ENCODE measurements at regions not wholly inside any gene's neighbourhood (a gene's known extent, or its start where the extent isn't known, plus 50 kb on each side); places are given as distances from the start of the nearest gene placed in this dataset.
"Not testable (repeated sequence)": the region's sequence is repeated elsewhere in the genome, so short reads cannot be mapped to it uniquely, and the experiment has no call there.

DNA sequence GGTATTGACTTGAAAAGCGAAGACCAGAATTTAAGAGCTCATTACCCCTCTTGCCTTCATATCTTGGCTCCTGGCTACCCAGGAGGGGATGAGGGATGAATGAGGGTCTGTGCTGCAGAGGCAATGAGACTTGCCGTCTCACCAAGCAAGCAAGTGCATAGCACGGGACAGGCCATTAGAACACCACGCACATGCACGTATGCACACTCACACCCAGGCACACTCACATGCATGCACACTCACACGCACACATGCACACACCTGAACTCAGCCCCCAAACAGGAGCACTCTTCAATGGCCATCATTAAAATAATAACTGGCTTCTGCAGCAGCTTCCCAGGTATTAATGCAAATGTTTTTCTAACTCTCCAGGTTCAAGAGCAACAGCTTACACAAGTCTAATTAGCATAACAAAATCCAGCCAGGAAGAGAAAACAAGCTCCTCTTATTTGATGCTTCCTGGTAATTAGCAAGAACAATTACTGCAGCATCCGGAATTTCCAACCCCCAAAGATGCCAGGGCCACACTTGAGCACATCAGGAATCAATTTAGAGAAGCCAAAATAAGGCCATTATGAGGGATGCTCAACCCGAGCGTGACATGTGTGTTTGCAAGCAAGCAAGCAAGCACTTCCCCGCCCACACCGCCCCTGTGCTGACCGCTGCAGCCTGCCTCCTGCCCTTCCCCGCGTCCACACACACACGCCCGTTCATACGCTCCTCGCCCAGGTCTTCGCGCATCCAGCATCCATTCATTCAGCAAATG is 171.6 kb upstream of the TNRC6C start:
- no peak for DNase-seq

DNA sequence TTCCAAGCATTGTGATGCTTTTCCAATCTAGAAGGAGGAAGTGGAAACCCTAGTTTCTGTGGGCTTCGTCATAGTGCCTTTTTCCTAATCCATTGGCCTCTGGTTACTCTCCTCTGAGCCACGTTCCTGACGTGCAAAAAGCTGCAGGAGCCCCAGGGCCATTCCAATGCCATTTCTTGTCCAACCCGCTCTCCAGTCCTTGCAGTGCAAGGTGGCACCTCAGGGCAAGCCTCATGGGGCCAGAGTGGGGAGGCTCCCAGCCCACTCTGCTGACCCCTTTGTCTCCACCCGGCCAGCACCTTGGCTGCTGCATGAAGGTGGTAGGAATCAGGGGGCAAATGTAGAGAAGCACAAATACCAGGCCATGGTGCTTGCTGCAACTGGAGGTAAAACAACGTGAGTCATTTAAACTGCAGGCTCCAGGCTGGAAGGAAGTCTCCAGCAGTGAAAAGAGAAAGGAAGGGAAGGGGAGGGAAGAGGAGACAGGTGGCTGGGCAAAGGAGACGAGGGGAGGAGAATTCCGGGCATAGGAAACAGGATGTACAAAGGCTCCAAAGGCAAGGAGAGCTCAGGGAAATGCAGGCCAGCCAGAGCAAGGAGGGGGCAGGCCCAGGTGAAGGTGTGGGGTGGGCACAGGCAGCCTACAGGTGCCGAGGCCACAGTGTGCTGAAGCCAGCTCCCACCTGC is 168.2 kb upstream of the TNRC6C start:
- DNase-seq = no peak

DNA sequence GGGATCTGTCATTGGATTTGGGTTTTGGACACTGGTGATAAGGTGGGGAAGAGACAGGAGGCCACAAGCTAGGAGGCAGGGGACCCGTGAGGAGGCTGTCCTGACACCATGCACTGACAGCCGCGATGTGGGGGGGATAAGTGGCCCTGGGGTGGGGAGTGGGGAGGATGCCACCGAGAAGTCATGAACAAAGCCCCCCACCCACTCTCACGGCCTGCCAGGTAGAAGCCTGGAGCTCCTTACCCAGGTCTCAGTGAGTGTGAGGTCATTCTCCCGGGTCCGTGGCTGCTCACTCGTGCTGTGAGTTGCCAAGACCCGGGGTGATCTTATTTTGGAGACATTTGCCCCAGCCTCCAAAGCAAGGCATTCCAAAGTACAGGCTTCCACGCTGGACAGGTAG is 165.9 kb upstream of the TNRC6C start:
- no peak for DNase-seq

DNA sequence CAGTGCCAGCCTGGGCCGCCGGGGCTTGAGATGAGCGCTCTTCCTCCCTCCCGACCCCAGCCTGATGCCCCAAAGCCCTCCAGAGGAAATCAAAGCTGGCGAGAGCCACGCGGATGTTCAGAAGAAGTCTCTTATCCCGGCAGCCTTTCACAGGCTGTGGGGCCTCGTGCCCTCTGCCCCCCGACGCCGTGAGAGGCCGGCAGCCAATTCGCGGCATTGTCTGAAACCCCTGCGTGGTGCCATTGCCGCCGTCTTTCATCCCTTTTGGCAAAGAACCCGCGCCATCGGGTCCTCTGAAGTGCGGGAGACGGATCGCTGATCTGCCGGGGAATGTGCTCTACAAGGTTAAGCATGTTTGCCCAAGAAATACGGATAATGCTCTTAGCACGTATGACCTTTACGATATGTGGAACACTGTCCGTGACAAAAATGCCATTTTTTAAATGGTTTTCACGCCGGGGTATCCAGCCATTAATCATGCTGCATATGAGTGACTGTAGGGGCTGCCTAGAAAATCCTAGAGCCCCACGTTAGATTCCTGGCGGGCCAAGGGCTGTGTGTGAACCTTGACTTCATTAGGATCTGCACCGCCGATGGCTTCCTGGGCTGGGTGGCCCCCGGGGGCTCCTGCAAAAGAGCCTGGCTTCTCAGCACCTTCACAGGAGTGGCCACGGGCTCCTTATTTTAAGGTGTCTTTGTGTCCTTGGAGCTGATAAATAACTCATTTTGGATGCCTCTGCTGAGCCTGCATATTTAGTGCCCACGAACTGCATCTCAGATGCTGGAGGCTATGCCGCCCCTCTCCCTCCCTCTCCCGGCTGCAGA is 165.1 kb upstream of the TNRC6C start:
- DNase-seq = no peak

DNA sequence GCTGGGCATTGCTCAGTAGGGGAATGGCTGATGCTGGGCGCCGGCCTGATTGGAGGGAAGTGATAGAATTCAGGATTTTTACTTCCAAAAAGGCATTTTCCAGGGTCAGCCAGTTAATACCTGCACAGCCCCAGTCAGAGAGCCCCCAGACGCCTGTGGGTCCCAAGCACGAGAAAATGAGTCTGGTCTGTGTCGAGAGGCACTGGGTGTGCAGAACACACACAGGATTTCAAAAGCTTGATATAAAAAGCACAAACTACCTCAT is 164.6 kb upstream of the TNRC6C start:
- no peak for DNase-seq

DNA sequence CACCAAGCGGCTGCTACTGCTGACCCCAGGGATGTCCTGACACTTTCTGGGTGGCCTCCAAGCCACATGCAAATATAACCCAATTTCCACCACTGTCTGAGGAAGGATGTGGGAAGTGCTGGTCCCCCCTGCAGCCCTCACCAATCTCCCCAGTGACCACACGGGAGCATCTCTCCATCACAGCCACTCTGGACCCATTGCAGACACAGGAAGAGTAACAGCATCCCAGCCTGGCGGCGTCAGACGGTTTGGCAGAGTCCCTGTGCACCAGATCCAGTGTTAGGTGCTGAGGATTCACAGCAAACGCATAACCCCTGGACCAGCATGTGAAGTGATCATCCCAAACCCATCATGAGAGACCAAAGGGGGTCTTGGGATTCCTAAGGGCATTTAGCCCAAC is 163.7 kb upstream of the TNRC6C start:
- no peak for DNase-seq

DNA sequence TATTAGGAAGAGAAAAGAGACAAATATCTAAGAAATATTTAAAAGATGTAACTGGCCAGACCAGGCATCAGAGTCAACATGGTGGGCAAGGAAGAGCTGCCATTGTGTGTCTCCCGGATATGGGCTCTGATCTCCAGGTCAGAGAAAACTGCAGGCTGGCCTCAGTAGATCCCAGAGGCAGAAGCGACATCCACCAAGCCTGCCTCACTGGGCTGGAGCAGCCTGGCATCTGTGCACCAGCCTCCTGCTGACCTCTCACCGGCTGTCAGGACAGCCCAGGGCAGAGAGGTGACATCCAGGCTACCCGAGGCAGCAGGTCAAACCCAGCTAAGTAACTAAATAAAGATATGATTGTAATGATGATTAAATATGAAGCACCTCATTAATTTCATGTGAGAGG is 162.8 kb upstream of the TNRC6C start:
- DNase-seq = no peak

DNA sequence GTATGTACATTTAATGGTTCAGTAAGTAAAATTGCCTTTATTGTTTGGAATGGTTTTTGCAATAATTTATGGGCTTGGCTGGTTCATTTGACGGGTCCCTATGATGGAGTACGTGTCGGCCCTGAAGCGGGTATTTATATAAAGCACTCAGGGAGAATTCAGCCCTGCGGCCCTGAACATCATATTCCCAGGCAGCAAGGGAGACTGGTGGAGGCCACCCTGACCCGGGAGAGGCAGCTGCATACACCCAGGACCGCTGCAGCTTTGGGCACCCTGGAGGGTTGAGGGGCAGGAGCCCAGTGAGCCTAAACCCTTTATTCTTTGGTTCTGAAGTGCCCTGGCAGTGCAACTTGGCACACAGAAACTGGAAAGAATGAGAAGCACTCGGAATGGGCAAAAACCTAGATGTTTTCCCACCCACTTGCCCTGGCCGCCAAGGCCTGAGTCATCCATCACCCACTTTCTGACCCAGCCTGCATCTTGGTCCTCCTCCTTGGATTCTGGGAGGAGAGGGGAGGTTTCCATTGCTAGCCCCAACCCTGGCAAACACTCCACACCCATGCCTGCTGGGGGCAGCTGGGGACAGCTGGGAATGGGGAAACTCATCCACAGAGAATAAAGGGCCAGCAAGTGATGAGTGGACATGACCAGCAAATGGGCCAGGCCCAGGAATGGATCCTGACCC is 162.2 kb upstream of the TNRC6C start:
- no peak for DNase-seq

DNA sequence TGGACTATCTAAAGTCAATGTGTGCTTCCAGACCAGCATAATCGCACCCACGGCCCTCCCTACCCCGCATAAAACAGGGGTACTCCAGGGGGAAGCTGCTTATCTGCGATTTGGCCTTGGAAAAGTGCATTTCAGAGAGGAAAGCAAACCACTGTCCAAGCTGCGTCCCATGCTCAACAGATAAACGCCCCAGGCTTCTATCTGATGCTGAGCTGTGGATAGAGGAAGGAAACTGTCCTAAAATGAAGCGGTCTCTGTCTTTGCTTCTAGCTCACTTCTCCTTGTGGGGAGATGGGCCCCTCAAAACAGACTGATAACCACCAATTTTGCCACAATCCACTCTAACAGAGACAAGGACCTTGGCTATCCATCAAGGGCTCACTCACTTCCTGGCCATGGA is 160.5 kb upstream of the TNRC6C start:
- DNase-seq = no peak

DNA sequence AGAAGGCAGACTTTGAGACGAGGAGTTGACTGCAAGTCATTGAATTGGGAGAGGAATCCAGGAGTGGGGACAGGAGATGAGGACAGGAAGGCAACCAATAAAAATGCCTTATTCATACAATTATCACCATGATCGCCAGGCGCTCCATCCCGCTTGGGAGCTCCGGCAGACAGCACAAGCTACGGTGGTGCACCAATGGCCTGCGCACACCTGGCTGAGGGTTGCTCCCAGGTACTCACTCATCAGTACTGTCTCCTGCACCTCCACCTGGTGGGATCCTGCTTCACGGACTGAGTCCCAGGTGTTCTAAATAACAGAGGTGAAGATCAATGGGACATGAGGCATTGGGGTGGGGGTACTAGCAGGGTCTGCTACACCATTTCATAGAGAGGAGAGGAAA is 160.0 kb upstream of the TNRC6C start:
- DNase-seq = no peak

DNA sequence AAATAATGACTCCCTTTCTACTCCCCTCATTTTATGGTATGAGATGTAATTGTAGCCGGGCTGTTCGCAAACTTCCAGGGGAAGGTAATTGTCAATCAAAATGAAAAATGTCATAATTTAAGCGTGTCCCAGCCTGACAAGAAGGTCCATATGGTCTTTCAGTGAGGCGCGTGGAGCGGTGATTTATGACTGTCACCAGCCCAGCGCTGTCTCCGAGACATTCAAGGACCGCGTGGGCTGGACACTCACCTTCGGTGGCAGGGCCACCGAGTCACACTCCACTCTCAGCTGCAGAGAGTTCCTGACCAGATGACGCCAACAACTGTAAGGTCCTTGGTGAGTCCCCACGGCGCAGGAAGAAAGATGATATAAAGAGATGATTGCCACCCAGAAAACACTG is 157.7 kb upstream of the TNRC6C start:
- DNase-seq = no peak

DNA sequence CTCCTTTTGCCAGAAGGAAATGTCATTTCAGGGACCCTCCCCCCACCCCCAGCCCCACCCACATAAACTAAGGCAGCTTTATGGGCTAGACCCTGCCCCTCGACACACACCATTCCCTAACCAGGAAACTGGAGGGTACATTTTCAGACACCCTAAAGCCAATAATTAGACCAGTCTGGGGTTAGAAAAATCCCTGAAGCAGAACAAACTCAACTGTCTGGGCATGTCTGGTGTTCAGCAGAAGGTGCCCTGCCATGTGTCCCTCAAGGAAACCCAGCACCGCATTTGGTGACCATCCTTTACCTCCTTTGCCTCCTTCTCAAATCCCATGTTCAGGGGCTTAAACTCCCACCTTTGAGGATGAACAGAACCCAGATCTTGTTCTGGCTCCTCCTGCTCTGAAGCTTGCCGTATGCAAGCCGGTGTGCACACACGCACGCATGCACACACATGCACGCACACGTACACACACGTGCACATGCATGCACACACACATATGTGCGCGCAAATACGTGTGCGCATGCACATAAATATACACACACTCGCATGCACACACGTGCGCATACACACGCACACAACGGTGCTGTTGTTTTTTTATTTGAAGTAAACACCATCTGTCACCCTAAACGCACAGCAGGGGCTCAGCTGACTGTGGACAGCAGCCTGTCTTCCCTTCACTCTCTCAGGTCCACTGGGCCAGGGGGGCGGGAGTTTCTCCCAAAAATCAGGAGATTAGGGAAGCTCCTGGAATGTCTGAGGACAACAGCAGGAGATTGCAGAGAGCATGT is 156.8 kb upstream of the TNRC6C start:
- DNase-seq = no peak

DNA sequence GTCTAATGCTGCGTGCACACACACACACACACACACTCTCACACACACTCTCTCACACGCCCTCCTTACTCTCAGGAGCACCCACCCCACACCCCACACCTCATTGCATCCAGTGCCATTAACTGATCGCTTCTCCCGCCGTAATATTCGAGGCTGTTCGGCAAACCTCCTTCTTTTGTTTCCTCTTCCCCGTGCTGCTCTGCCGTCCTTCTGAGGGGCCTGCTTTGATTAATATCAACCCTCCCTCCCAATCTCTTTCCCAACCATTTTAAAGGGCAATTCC is 156.2 kb upstream of the TNRC6C start:
- DNase-seq = no peak

DNA sequence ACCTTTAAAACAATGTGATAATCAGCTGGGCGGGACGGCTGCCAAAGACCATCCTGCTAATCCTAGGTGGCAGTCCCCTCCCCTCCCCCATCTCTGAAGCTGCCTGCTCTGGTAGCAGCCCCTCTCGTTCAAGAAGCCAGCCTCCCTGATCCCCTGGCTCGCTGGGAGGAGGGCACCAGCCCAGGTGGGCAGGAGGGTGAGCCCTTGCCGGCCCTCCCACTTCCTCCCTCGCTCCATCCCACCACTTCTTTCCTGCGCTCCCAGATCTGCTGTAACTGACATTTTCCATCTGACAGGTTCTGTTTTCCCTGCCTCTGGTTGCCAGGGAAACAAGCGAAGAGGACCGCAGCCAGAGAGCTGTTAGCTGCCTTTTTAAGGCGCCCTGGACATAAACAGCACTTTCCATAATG is 155.7 kb upstream of the TNRC6C start:
- DNase-seq = no peak

DNA sequence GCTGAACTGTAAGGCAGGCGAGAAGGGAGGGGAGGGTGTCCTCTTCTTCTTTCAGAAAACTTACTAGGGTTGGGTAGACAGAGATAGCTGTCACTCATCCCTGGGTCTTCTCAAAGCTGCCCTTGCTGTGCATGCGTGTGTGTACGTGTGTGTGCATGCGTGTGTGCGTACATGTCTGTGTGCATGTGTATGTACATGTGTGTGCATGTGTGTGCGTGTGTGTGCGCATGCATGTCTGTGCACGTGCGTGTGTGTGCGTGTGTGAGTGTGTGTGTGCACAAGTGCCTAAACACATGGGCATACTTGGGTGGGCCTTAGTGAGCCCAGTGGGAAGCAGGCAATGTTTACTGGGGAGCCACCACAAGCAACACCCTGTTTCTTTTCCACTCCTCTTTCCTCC is 154.8 kb upstream of the TNRC6C start:
- DNase-seq = no peak

DNA sequence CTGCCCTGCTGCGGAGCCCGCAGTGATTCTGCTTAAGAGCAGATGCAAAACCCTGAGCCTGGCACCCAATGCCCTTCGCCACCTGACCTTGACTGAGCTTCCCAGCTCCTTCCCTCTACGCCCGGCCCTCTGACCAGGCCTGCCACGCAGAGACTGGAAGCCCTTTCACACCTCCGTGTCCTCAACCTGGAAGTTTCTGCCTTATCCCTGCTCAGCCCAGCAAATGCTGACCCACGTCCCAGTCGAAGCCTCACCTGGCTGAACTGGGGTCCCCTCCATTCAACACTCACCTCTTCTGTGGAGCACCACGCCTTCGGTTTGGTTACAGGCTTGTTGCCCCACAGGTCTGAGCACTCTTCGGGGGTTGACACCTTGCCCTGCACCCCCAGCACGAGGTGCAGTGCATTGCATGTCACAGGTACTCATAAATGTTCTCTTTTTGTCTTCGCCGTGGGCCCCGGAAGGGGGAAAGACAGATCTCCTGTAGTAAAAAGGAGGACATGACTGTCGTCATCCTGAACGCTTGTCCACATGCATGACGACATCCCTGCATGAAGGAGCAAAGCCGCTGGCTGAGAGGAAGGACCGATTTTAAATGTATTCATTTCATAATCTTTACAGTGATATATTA is 153.6 kb upstream of the TNRC6C start:
- no peak for DNase-seq

DNA sequence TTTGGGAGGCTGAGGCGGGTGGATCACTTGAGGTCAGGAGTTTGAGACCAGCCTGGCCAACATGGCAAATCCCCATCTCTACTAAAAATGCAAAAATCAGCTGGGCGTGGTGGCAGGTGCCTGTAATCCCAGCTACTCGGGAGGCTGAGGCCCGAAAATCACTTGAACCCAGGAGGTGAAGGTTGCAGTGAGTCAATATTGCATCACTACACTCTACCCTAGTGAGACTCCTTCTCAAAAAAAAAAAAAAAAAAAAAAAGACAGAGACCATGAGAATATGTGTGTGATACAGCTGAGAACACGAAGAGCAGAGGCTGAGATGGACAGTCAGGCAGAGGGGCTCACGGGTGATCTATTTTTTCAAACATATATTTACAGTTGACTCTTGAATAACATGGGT is 152.5 kb upstream of the TNRC6C start:
- not testable (repeated sequence) for DNase-seq

DNA sequence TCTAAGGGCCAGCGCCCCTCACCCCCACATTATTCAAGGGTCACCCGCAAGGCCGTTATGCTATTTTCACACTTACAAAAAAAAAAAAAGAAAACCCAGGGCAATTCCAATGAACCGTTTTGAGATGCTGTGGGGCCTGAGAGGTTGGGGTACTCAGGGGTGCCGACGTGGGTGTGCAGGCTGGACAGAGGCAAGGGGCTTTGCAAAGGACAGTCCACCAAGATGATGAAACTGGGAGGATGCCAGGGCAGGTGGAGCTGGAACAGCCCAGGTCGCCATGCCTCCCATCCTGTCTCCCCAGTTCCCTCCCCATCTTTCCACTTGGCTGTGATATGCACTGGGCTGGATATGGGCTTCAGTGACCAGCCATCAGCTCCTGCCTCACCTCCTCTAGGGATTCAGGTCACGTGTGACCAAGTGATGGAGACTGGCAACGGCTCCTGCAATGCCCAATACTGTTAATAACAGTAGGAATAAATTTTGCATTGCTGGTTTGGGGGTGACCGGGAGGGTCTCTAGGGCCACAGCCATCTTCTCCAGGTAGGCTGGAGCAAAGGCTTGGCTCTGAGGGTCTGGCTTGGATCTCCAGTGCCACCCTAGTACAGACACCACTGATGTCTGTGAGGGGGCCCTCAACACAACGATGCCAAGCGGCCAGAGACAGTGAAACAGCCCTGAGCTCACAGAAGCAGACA is 151.3 kb upstream of the TNRC6C start:
- no peak for DNase-seq

DNA sequence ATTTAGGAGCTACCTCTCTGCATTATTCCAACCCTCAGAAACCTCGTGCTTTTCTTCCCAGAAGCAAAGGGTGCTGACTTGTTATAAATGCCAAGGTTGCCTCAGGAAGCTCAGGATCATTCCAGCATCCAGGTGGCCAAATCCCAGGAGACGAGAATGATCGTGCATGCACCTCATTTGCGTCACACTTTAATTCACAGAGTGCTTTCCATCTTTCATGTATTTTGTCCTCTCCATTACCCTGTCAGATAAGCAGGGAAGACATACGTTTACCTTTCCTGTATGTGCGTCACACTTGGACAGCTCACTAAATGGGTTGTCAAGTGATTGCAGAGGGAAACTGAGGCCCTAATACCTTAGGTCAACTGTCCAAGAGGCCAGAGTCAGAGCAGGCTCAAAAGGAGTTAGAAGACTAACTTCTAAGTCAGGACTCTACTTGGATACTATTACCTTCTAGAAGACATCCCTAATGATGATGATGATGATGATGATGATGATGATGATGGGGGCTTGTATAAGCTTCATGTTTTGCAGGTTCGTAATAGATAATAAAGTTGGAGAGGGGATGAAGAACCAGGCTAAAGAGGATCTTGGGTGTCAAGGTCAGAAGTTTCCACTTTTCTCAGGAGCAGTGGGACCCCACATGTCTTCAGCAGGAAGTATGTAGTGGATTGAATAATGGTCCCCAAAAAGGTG is 150.6 kb upstream of the TNRC6C start:
- DNase-seq = no peak

DNA sequence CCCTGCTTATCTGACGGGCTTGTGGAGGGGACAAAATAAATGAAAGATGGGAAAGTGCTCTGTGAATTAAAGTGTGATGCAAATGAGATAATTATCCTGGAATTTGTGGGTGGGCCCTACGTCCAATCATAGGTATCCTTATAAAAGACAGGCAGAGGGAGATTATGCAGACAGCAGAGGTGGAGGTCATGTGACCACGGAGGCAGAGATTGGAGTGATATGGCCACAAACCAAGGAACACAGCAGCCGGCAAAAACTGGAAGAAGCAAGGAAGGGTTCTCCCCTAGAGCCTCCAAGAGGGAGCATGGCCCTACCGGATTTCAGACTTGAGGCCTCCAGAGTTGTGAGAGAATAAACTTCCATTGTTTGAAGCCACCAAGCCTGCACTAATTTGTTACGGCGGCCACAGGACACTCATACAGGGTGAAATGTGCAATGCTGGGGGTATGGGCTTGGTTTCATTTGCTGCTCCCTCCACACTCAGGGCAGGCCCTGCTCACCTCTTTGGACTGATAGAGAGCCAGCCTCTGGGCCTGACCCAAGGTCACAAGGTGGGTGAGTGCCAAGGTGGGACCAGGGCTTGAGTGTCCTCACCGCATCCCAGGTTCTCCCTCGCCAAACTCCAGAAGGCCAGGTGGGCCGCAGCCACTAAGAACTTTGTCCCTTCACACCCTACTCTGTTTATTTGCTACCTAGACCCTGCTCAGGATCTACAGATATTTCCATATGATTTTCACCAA is 149.6 kb upstream of the TNRC6C start:
- no peak for DNase-seq

DNA sequence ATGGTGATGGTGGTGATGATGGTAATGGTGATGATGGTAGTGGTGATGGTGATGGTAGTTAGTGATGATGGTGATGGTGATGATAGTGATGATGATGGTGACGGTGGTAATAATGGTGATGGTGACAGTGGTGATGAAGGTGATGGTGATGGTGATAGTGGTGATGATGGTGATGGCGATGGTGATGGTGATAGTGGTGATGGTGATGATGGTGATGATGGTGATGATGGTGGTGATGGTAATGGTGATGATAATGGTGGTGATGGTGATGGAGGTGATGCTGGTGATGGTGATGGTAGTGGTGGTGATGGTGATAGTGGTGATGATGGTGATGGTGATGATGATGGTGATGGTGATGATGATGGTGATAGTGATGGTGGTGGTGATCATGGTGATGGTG is 148.7 kb upstream of the TNRC6C start:
- DNase-seq = no peak
